ENCODE measurements at regions not wholly inside any gene's neighbourhood (a gene's known extent, or its start where the extent isn't known, plus 50 kb on each side); places are given as distances from the start of the nearest gene placed in this dataset.

- no peak for TF ChIP-seq POLR2A (IDR thresholded peaks at IDR 0.05)
- no peak for TF ChIP-seq POLR2AphosphoS5 (IDR thresholded peaks at IDR 0.05)
These were observed 579.8 kb upstream of the TMEM132C start for GRCh38 chr12:127687181-127687580.
